Type B pancreatic cell (in vitro differentiated cells): ENCODE measurements at regions not wholly inside any gene's neighbourhood (a gene's known extent, or its start where the extent isn't known, plus 50 kb on each side); places are given as distances from the start of the nearest gene placed in this dataset.

Experiments used
- DNase-seq: peaks from one replicate; pipeline ENCODE4 v3.0.0; 2021; ENCODE audit warnings: mixed read lengths; ENCODE audit not compliant: unreplicated experiment; ENCODE audit errors: extremely low spot score
- H3K27ac Mint-ChIP-seq: 2 replicates; pipeline ENCODE4 v1.8.0; 2021; ENCODE audit warnings: mild to moderate bottlenecking, mixed read lengths
- H3K27me3 Mint-ChIP-seq: 2 replicates; pipeline ENCODE4 v1.8.0; 2021; ENCODE audit warnings: mixed read lengths
- H3K36me3 Mint-ChIP-seq: 2 replicates; pipeline ENCODE4 v1.8.0; 2021; ENCODE audit warnings: mixed read lengths
- H3K4me1 Mint-ChIP-seq: one replicate; pipeline ENCODE4 v1.8.0; 2021; ENCODE audit warnings: mixed read lengths; ENCODE audit not compliant: unreplicated experiment
- H3K4me3 Mint-ChIP-seq: 2 replicates; pipeline ENCODE4 v1.8.0; 2021; ENCODE audit warnings: mild to moderate bottlenecking, mixed read lengths
- H3K9me3 Mint-ChIP-seq: 2 replicates; pipeline ENCODE4 v1.8.0; 2021; ENCODE audit warnings: mixed read lengths
- CTCF ChIP-seq: fragments of 200-600 bp; sonication (generic); conservative IDR thresholded peaks from 2 replicates; pipeline ENCODE4 v1.5.0; 2021; ENCODE audit warnings: antibody characterized with exemption, mild to moderate bottlenecking

- peaks cover 36% of the 10 kb centered on the region for H3K4me1 Mint-ChIP-seq
- no peak overlapping the region for H3K4me3 Mint-ChIP-seq
- no peaks in the 10 kb centered on the region for H3K36me3 Mint-ChIP-seq
- H3K27me3 Mint-ChIP-seq, result no peaks in the 10 kb centered on the region
- H3K27ac Mint-ChIP-seq, result no peak overlapping the region
- no peak for TF ChIP-seq CTCF
- peaks cover 4% of the 10 kb centered on the region for H3K9me3 Mint-ChIP-seq
- DNase-seq, result no peak
Measured at GRCh38 chr2:226656367-226656766, 143.3 kb downstream of the IRS1 start.

GRCh38 chr2:226655871-226656270 lies 143.7 kb downstream of the IRS1 start:
- H3K36me3 Mint-ChIP-seq, result no peaks in the 10 kb centered on the region
- DNase-seq, result no peak
- H3K9me3 Mint-ChIP-seq, result peaks cover 4% of the 10 kb centered on the region
- no peaks in the 10 kb centered on the region for H3K27me3 Mint-ChIP-seq
- H3K4me3 Mint-ChIP-seq, result no peak overlapping the region
- H3K27ac Mint-ChIP-seq, result no peak overlapping the region
- H3K4me1 Mint-ChIP-seq, result peaks cover 36% of the 10 kb centered on the region
- no peak for TF ChIP-seq CTCF

- Mint-ChIP-seq H3K4me1 (peaks cover 33% of the 10 kb centered on the region), H3K27ac (peak overlapping the region; percentile 78), H3K36me3 (peaks cover 5% of the 10 kb centered on the region), H3K9me3 (peaks cover 11% of the 10 kb centered on the region), H3K4me3 (no peak overlapping the region), H3K27me3 (no peaks in the 10 kb centered on the region)
- DNase-seq, result no peak
- no peak for TF ChIP-seq CTCF
Measured at GRCh38 chr2:226652983-226653765, 146.4 kb downstream of the IRS1 start.

- no peak for TF ChIP-seq CTCF
- no peaks in the 10 kb centered on the region for H3K27me3 Mint-ChIP-seq
- H3K9me3 Mint-ChIP-seq, result peaks cover 11% of the 10 kb centered on the region
- peak overlapping the region; percentile 78 for H3K27ac Mint-ChIP-seq
- peaks cover 5% of the 10 kb centered on the region for H3K36me3 Mint-ChIP-seq
- H3K4me3 Mint-ChIP-seq, result no peak overlapping the region
- peaks cover 33% of the 10 kb centered on the region for H3K4me1 Mint-ChIP-seq
- no peak for DNase-seq
Measured at GRCh38 chr2:226652369-226652768, 147.3 kb downstream of the IRS1 start.

- peak overlapping the region; percentile 48 for H3K27ac Mint-ChIP-seq
- H3K27me3 Mint-ChIP-seq, result no peaks in the 10 kb centered on the region
- H3K9me3 Mint-ChIP-seq, result peaks cover 11% of the 10 kb centered on the region
- TF ChIP-seq CTCF, result no peak
- peaks cover 5% of the 10 kb centered on the region for H3K36me3 Mint-ChIP-seq
- H3K4me3 Mint-ChIP-seq, result peak overlapping the region; percentile 27
- H3K4me1 Mint-ChIP-seq, result peaks cover 36% of the 10 kb centered on the region
- no peak for DNase-seq
Measured at GRCh38 chr2:226649871-226650660, 149.6 kb downstream of the IRS1 start.
